NOMO-1 treated with dmso at 0.1 percent for 144 hours (cell line): ENCODE measurements at regions not wholly inside any gene's neighbourhood (a gene's known extent, or its start where the extent isn't known, plus 50 kb on each side); places are given as distances from the start of the nearest gene placed in this dataset.

Source experiments
- DNase-seq: peaks from one replicate; lab custom pipeline; 2025; ENCODE audit not compliant: unreplicated experiment; lab: John Stamatoyannopoulos, UW

DNA sequence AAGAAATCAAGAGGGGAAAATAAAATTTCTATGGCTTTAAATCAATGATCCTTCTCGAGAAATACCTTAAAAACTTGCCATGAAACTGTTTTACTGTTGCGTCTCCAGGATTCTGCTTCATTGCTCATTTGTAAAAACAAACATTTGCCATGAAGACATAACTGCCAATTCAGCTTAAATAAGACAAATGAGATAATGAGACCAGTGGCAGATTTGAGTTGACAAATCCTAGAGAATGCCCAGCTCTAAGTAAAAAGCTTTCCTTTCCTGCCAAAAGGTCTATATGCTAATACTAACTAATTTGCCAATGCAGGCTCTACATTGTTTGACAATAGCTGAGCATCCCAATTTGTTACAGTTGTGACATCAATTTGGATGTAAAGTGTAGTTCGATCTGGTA is 400.5 kb upstream of the PCDH9 start:
- DNase-seq, result no peak

- DNase-seq, result no peak
Observed at GRCh38 chr13:67623630-67624029, 393.5 kb upstream of the PCDH9 start.

DNA sequence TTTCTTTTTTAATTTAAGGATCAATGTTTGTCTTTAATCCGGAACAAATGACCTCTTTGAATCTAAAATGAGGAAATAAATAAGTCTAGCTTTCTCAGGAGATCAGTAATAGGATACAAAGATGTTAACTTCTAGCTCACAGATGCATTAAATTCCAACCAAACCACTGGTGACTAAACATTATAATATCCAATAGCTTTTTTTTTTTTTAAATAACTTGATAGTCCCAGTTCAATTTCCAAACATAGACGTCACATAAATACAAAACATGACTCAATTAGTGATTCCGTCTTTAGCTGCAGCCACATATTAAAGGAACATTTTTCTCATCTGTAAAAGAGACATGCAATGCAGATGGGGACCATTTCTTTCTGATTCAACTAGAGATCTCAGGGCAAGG is 390.5 kb upstream of the PCDH9 start:
- no peak for DNase-seq

DNA sequence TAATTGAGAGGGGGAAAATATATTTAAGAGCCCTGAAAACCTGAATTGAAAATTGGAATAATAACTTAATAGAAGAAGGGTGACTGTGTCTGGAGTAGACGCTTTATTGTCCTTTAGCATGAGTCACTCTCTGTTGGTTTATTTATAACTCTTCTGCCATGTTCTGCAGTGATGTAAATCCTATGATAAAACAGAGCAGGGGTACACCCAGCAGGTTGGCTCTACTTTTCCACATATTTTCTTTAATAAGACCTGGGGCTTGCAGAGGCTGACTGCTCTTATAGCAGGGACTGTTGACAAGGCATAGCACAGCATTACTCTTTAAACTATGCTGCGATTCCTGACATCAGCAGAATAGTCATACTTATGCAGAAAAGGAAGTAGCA is 389.9 kb upstream of the PCDH9 start:
- no peak for DNase-seq

GRCh38 chr13:67619351-67619994 is 389.3 kb upstream of the PCDH9 start:
- DNase-seq, result no peak

- no peak for DNase-seq
Observed at GRCh38 chr13:67614579-67614978, 384.4 kb upstream of the PCDH9 start.

DNA sequence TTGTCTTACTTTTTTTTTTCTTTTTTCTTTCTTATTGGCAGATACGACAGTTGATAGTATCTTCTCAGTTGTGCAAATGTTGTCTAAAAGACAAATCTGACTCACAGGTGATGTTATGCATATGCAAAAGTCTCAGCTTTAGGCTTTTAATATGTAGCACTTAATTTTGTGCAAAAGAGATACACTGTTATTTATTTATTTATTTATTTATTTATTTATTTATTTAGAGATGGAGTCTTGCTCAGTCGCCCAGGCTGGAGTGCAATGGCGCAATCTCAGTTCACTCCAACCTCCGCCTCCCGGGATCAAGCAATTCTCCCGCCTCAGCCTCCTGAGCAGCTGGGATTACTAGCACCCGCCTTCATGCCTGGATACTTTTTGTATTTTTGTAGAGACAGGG is 383.9 kb upstream of the PCDH9 start:
- no peak for DNase-seq

DNA sequence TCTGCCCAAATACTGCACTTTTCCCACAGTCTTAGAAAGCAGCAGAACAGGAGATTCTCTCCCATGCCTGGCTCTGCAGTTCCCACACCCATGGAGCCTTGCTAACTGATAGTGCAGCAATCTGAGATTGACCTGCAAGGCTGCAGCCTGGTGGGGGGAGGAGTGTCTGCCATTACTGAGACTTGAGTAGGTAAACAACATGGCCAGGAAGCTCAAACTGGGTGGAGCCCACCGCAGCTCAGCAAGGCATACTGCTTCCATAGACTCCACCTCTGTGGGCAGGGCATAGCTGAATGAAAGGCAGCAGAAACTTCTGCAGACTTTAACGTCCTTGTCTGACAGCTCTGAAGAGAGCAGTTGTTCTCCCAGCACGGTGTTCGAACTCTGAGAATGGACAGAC is 358.5 kb upstream of the PCDH9 start:
- DNase-seq, result no peak

GRCh38 chr13:67577361-67577760 is 347.2 kb upstream of the PCDH9 start:
- no peak for DNase-seq

DNA sequence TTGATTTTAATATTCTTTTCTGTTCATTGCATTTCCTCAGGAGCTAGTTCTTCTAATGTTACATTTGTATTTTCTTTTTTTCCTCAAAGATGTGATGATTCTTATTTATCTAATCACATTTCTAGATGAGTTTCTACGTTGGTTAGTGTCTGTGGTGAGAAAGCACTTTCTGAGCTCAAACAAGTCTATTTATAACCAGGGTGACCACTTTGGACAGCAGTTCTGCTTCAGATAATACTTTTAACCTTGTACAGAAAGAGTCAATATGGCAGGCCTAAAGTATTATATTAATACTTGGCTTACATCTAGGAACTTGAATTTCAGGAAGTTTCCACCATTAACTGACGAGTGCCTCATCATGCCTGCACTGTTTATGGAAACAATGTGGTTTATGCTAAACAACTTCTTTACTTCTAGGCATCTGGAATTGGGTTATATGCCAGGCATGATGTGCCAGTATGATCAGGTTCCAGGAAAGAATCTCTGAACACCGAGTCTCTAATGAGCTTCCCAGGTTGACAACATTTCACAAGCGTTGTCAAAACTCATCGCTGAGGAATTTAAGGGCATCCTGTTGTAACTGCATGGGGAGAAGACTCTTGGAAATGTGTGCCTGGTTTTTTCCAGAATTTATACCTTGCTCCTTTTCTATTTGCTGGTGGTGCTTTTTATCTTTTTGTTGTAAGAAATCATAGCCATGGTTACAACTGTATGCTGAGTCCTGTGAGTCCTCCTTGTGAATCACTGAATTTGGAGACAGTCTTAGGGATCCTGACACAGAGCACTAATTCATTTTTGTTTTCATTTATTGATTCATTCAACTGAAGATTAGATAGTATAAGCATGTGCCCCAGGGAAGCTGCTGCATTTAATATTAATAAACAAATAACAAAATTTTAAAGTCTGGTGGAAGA is 344.4 kb upstream of the PCDH9 start:
- DNase-seq, result no peak

GRCh38 chr13:67568205-67568604 is 338.1 kb upstream of the PCDH9 start:
- no peak for DNase-seq

DNA sequence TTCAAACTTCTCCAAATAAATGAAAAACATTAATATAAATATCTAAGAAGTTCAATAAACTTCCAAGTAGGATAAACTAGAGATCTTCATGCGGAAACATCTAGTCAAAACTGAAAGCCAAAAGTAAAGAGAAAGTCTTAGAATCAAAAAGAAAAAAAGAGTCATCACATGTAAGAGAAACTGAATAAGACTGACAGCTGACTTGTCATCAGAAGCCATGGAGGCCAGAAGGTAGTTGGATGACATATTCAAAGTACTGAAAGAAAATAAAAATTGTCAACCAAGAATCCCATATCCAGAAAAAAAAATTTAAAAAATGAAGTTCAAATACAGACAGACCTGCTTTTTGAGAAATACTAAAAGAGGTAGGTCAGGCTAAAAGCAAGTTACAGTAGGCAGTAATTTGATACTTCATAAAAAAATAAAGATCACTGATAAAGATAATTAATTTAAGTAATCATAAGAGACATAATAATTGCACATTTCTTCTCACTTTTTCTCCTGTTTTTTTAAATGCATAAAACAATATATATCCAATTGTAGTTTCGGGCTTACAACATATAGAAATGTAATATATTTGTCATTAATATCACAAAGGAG is 327.6 kb upstream of the PCDH9 start:
- DNase-seq, result no peak

DNA sequence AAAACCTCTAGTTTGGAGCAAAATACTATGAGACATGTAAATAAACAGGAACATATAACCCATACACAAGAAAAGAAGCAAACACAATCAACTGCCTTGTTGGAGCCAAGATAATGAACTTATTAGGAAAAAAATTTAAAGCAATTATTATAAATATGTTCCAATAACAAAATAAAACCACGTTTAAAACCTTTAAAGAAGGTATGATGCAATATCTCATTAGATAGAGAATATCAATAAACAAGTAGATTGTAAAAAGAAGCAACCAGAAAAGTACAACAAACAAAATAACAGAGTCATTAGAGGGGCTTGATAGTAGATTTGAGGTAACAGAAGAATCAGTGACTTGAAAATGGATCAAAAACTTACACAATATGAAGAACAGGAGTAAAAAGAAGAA is 327.0 kb upstream of the PCDH9 start:
- DNase-seq, result no peak

GRCh38 chr13:67554746-67555452 is 324.8 kb upstream of the PCDH9 start:
- DNase-seq, result no peak

DNA sequence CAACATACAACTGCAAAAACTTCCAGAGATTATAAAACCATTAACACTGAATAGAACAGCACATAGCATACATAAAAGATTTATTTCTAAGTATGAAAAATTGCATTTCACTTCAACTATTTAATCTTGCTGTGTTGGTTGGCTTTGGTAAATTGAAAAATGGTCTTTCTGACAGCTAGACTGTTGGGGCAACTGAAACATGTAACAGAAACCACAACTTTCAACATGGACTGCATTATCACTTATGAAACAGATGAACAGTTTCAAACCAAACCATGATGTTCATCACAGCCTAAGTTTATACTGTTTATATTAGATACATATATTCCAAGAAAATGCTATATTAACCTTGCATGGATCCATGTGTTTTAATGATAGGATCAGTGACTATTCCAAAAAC is 324.1 kb upstream of the PCDH9 start:
- DNase-seq, result peak; percentile 5

GRCh38 chr13:67549331-67549730 is 319.2 kb upstream of the PCDH9 start:
- no peak for DNase-seq

DNA sequence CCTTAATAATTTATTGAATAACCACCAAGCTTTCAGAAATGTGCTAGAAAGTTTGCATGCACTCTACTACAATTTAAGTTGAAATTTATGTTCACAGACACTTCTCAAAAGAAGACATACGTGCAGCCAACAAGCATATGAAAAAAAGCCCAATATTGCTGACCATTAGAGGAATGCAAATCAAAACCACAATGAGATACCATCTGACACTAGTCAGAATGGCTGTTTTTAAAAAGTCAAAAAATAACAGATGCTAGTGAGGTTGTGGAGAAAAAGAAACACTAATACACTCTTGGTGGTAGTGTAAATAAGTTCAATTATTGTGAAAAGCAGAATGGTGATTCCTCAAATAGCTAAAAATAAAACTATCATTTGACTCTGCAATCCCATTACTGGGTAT is 308.8 kb upstream of the PCDH9 start:
- no peak for DNase-seq

GRCh38 chr13:67520886-67521285 is 290.8 kb upstream of the PCDH9 start:
- peak; percentile 79 for DNase-seq

DNA sequence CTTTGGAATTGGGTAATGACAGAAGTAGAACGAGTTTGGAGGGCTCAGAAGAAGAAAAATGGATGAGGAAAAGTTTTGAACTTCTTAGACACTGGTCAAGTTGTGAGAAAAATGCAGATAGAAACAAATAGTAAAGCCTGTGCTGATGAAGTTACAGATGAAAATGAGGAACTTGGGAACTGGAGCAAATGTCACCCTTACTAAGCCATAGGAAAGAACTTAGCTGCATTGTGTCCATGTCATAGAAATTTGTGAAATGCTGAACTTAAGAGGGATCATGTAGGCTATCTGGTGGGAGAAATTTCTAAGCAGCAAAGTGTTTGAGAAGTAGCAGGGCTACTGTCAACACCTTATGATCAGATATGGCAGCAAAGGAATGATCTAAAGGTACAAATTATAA is 289.2 kb upstream of the PCDH9 start:
- DNase-seq, result no peak

DNA sequence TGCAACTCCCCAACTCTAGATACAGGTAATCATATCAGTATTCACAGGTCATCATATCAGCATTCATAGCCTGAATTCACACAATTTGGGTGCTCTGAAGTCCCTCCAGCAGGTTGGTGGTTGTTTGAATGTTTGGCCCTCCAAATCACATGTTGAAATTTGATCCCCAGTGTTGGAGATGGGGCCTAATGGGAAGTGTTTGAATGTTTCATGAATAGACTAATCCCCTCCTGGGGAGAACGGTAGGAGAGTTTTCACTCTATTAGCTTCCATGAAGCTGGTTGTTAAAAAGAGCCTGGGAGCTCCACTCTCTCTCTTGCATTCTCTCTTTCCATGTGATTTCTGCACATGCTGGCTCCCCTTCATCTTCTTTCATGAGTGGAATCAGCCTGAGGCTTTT is 288.6 kb upstream of the PCDH9 start:
- DNase-seq, result no peak

DNA sequence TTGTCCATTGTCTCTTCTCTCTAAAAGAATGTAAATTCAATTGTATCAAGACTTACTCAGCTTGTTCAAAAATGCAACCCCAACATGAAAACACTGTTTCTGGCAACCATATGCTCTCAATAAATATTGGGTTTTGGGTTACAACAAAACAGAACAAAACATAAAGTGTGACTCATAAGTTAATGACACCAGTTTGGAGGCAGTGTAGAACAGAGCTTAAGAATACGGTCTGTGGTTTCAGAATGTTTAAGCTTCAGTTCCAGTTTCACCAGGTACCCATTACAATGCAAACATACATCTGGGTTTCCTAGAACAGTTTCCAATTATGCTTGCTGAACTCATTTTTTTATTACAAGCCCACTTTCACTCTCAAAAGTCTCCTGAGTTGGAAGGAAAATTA is 285.8 kb upstream of the PCDH9 start:
- peak; percentile 3 for DNase-seq

DNA sequence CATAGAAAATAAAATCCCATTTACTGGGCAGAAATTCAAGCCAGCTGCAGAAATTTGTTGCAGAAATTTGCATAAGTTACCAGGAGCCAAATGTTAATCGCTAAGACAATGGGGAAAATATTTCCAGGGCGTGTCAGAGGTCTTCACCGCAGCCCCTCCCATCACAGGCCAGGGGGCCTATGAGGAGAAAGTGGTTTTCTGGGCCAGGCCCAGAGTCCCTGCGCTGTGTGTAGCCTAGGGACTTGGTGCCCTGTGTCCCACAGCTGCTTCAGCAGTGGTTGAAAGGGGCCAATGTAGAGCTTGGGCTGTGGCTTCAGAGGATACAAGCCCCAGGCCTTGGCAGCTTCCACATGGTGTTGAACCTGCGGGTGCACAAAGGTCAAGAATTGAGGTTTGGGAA is 278.9 kb upstream of the PCDH9 start:
- DNase-seq, result no peak
